OCI-LY1 (cell line): ENCODE measurements at regions not wholly inside any gene's neighbourhood (a gene's known extent, or its start where the extent isn't known, plus 50 kb on each side); places are given as distances from the start of the nearest gene placed in this dataset.

Source experiments
- H2AFZ ChIP-seq: fragments of 200-600 bp; sonication (generic), shearing (Covaris generic); 2 replicates; pipeline ENCODE4 v1.6.0; 2014; ENCODE audit warnings: antibody characterized with exemption, mild to moderate bottlenecking, low read length
- H3F3A ChIP-seq: fragments of 200-600 bp; sonication (generic), shearing (Covaris generic); 2 replicates; pipeline ENCODE4 v1.6.0; 2014; ENCODE audit warnings: mild to moderate bottlenecking, antibody characterized with exemption, low read length, moderate library complexity; ENCODE audit not compliant: insufficient read depth
- H3K27ac ChIP-seq: fragments of 200-600 bp; sonication (generic); 2 replicates; pipeline ENCODE4 v1.5.1; 2014; ENCODE audit warnings: low read length, mixed run types, mild to moderate bottlenecking, low read depth; ENCODE audit not compliant: poor library complexity, severe bottlenecking
- H3K27me3 ChIP-seq: fragments of 200-600 bp; sonication (generic); 2 replicates; pipeline ENCODE4 v1.6.0; 2014; ENCODE audit warnings: antibody characterized with exemption, mild to moderate bottlenecking, low read length, moderate library complexity; ENCODE audit not compliant: insufficient read depth
- H3K36me3 ChIP-seq: fragments of 200-600 bp; sonication (generic); 2 replicates; pipeline ENCODE4 v1.6.1; 2014; ENCODE audit warnings: mild to moderate bottlenecking, antibody characterized with exemption, low read length, moderate library complexity, mixed read lengths; ENCODE audit not compliant: insufficient read depth
- H3K4me1 ChIP-seq: fragments of 200-600 bp; sonication (generic); 2 replicates; pipeline ENCODE4 v1.5.1; 2014; ENCODE audit warnings: mild to moderate bottlenecking, low read length, moderate library complexity; ENCODE audit not compliant: insufficient read depth, severe bottlenecking
- H3K4me2 ChIP-seq: fragments of 200-600 bp; sonication (generic), shearing (Covaris generic); 2 replicates; pipeline ENCODE4 v1.6.1; 2014; ENCODE audit warnings: low read length
- H3K4me3 ChIP-seq: fragments of 200-600 bp; sonication (generic); 2 replicates; pipeline ENCODE4 v1.5.1; 2014; ENCODE audit warnings: low read length, low read depth, mild to moderate bottlenecking, mixed read lengths; ENCODE audit not compliant: poor library complexity, severe bottlenecking
- H3K79me2 ChIP-seq: fragments of 200-600 bp; shearing (Covaris generic); 2 replicates; pipeline ENCODE4 v1.6.1; 2016; ENCODE audit warnings: mixed run types, low read length, mixed read lengths; ENCODE audit not compliant: insufficient read depth
- H3K9ac ChIP-seq: fragments of 200-600 bp; sonication (generic), shearing (Covaris generic); 2 replicates; pipeline ENCODE4 v1.6.1; 2014; ENCODE audit warnings: mild to moderate bottlenecking, low read length, mixed read lengths
- H3K9me2 ChIP-seq: fragments of 200-600 bp; sonication (generic), shearing (Covaris generic); 2 replicates; pipeline ENCODE4 v1.6.1; 2014; ENCODE audit warnings: low read depth, mild to moderate bottlenecking, low read length, mixed read lengths
- H3K9me3 ChIP-seq: fragments of 200-600 bp; shearing (Covaris generic); 2 replicates; pipeline ENCODE4 v1.6.1; 2014; ENCODE audit warnings: low read length, mixed read lengths
- H4K20me1 ChIP-seq: fragments of 200-600 bp; sonication (generic), shearing (Covaris generic); 2 replicates; pipeline ENCODE4 v1.6.0; 2016; ENCODE audit warnings: mild to moderate bottlenecking, low read length; ENCODE audit not compliant: insufficient read depth
- CTCF ChIP-seq: fragments of 200-600 bp; sonication (generic), shearing (Covaris generic); IDR thresholded peaks from 2 replicates; pipeline ENCODE4 v1.5.1; 2017; ENCODE audit warnings: mild to moderate bottlenecking, antibody characterized with exemption, low read length, moderate library complexity, mixed read lengths
- EZH2 ChIP-seq: fragments of 200-600 bp; sonication (generic), shearing (Covaris generic); IDR thresholded peaks from 2 replicates; pipeline ENCODE4 v1.8.0; 2017; ENCODE audit warnings: borderline replicate concordance, mixed run types, mild to moderate bottlenecking, antibody characterized with exemption, low read length, moderate library complexity, mixed read lengths

GRCh38 chr10:35699848-35700486 lies 57.9 kb upstream of the FZD8 start:
- Histone ChIP-seq H3F3A (no peaks in the 10 kb centered on the region), H3K9me3 (no peaks in the 10 kb centered on the region), H3K36me3 (no peaks in the 10 kb centered on the region), H3K27ac (no peak overlapping the region), H3K9ac (no peak overlapping the region), H3K79me2 (no peaks in the 10 kb centered on the region), H3K9me2 (no peaks in the 10 kb centered on the region), H2AFZ (no peak overlapping the region), H3K27me3 (no peaks in the 10 kb centered on the region), H4K20me1 (no peaks in the 10 kb centered on the region), H3K4me3 (no peak overlapping the region), H3K4me1 (no peaks in the 10 kb centered on the region), H3K4me2 (no peak overlapping the region)
- TF ChIP-seq EZH2 = no peak
- TF ChIP-seq CTCF = no peak

- Histone ChIP-seq H3K27me3 (no peaks in the 10 kb centered on the region), H3K36me3 (no peaks in the 10 kb centered on the region), H4K20me1 (no peaks in the 10 kb centered on the region), H3K4me2 (no peak overlapping the region), H3F3A (no peaks in the 10 kb centered on the region), H3K79me2 (no peaks in the 10 kb centered on the region), H2AFZ (no peak overlapping the region), H3K9me3 (no peaks in the 10 kb centered on the region), H3K27ac (no peak overlapping the region), H3K4me3 (no peak overlapping the region), H3K4me1 (no peaks in the 10 kb centered on the region), H3K9me2 (no peaks in the 10 kb centered on the region), H3K9ac (no peak overlapping the region)
- TF ChIP-seq CTCF = no peak
- no peak for TF ChIP-seq EZH2
Observed at GRCh38 chr10:35696392-35697287, 54.5 kb upstream of the FZD8 start.

GRCh38 chr10:35693800-35694199 lies 51.7 kb upstream of the FZD8 start:
- TF ChIP-seq CTCF = no peak
- TF ChIP-seq EZH2 = no peak

More at GRCh38 chr10:35693800-35694199, 51.7 kb upstream of the FZD8 start:
- Histone ChIP-seq H3K9me3 (no peaks in the 10 kb centered on the region), H3K9me2 (no peaks in the 10 kb centered on the region), H3F3A (no peaks in the 10 kb centered on the region), H3K79me2 (no peaks in the 10 kb centered on the region), H3K4me1 (no peaks in the 10 kb centered on the region), H2AFZ (no peak overlapping the region), H3K27me3 (no peaks in the 10 kb centered on the region), H3K9ac (no peak overlapping the region), H3K27ac (no peak overlapping the region), H4K20me1 (no peaks in the 10 kb centered on the region), H3K4me3 (no peak overlapping the region), H3K4me2 (no peak overlapping the region), H3K36me3 (no peaks in the 10 kb centered on the region)
